Keratinocyte (primary cell): ENCODE measurements at regions not wholly inside any gene's neighbourhood (a gene's known extent, or its start where the extent isn't known, plus 50 kb on each side); places are given as distances from the start of the nearest gene placed in this dataset.

Experiments used
- DNase-seq: peaks from one replicate; pipeline ENCODE4 v3.0.0-alpha.2; 2011; ENCODE audit warnings: low read depth, missing footprints, low spot score
- FAIRE-seq: peaks from 2 replicates; lab custom pipeline; 2011; peaks lifted over from hg19 to GRCh38; lab: Jason Lieb, UNC
- H2AFZ ChIP-seq: 2 replicates; pipeline ENCODE4 v1.6.0; 2012; ENCODE audit warnings: low read length, control low read depth, inconsistent platforms; ENCODE audit not compliant: control insufficient read depth
- H3K27ac ChIP-seq: 2 replicates; pipeline ENCODE4 v1.5.1; 2011; ENCODE audit warnings: low read length; ENCODE audit not compliant: control insufficient read depth, insufficient read depth
- H3K27me3 ChIP-seq: 3 replicates; pipeline ENCODE4 v1.6.0; 2011; ENCODE audit warnings: low read length; ENCODE audit not compliant: control insufficient read depth, insufficient read depth; ENCODE audit errors: extremely low read depth
- H3K36me3 ChIP-seq, 2 experiments: 2 replicates in 1 of 2; 3 replicates in 1 of 2; pipeline ENCODE4 v1.5.1; 2011; ENCODE audit warnings: low read length in 2 of 2, mild to moderate bottlenecking in 1 of 2; ENCODE audit not compliant: control insufficient read depth in 2 of 2, insufficient read depth in 2 of 2; ENCODE audit errors: extremely low read depth in 1 of 2
- H3K4me1 ChIP-seq: 3 replicates; pipeline ENCODE4 v1.5.1; 2011; ENCODE audit warnings: low read length; ENCODE audit not compliant: control insufficient read depth, insufficient read depth; ENCODE audit errors: extremely low read depth
- H3K4me2 ChIP-seq: 3 replicates; pipeline ENCODE4 v1.6.0; 2011; ENCODE audit warnings: low read depth, low read length; ENCODE audit not compliant: control insufficient read depth, insufficient read depth; ENCODE audit errors: extremely low read depth
- H3K4me3 ChIP-seq, 3 experiments: fragments of 200-600 bp in 1 of 3; sonication (generic) in 1 of 3; 2 replicates in 2 of 3; 3 replicates in 1 of 3; pipeline ENCODE4 v1.5.1; 2011 to 2016; ENCODE audit warnings: low read length in 3 of 3, mild to moderate bottlenecking in 3 of 3, control low read depth in 2 of 3, inconsistent platforms in 1 of 3, low read depth in 1 of 3, mixed read lengths in 1 of 3, mixed run types in 1 of 3, moderate library complexity in 1 of 3; ENCODE audit not compliant: control insufficient read depth in 2 of 3, insufficient read depth in 2 of 3; ENCODE audit errors: extremely low read depth in 1 of 3
- H3K79me2 ChIP-seq: 2 replicates; pipeline ENCODE4 v1.6.0; 2012; ENCODE audit warnings: low read length; ENCODE audit not compliant: control insufficient read depth, insufficient read depth
- H3K9ac ChIP-seq: 3 replicates; pipeline ENCODE4 v1.6.0; 2011; ENCODE audit warnings: low read length; ENCODE audit not compliant: control insufficient read depth, insufficient read depth; ENCODE audit errors: extremely low read depth
- H3K9me1 ChIP-seq: 3 replicates; pipeline ENCODE4 v1.6.0; 2011; ENCODE audit warnings: low read length; ENCODE audit not compliant: control insufficient read depth, insufficient read depth; ENCODE audit errors: extremely low read depth
- H3K9me3 ChIP-seq: 2 replicates; pipeline ENCODE4 v1.5.1; 2012; ENCODE audit warnings: low read depth, low read length; ENCODE audit not compliant: control insufficient read depth
- H4K20me1 ChIP-seq: 3 replicates; pipeline ENCODE4 v1.6.0; 2011; ENCODE audit warnings: low read length; ENCODE audit not compliant: control insufficient read depth, insufficient read depth; ENCODE audit errors: extremely low read depth
- CTCF ChIP-seq, 3 experiments: IDR thresholded peaks in 1 of 3; conservative IDR thresholded peaks in 1 of 3; optimal IDR thresholded peaks in 1 of 3; 2 replicates in 2 of 3; 3 replicates in 1 of 3; pipeline versions ENCODE3 to v1.5.1; 2011; ENCODE audit warnings: low read length in 3 of 3, mild to moderate bottlenecking in 3 of 3, moderate library complexity in 2 of 3, control low read depth in 1 of 3, inconsistent platforms in 1 of 3; ENCODE audit not compliant: insufficient read depth in 2 of 3; ENCODE audit errors: extremely low read depth in 1 of 3
- EZH2 ChIP-seq: IDR thresholded peaks from one replicate; pipeline ENCODE4 v1.6.1; 2012; ENCODE audit warnings: inconsistent platforms, mild to moderate bottlenecking, low read length, moderate library complexity
- dilution Hi-C: fragments of 300-500 bp; cut with MboI; formaldehyde crosslinking; loops from one replicate; pipeline ENCODE4 v1.7.0; 2020; ENCODE audit warnings: low sequenced_read_pairs; ENCODE audit not compliant: extremely low pct_ligation_motif_present

GRCh38 chr6:141906569-141907080 lies 226.1 kb upstream of the GJE1 start:
- no peak for DNase-seq
- H3K4me2 ChIP-seq: no peak overlapping the region
- dilution Hi-C loops: no loop called here
- H3K36me3 ChIP-seq: no peaks in the 10 kb centered on the region
- no peak overlapping the region for H3K4me3 ChIP-seq
- FAIRE-seq: no peak
- H3K9me3 ChIP-seq: no peaks in the 10 kb centered on the region
- no peaks in the 10 kb centered on the region for H3K79me2 ChIP-seq
- H3K4me1 ChIP-seq: no peaks in the 10 kb centered on the region
- H3K9ac ChIP-seq: no peak overlapping the region
- no peaks in the 10 kb centered on the region for H4K20me1 ChIP-seq
- H3K27me3 ChIP-seq: no peaks in the 10 kb centered on the region
- H3K27ac ChIP-seq: no peak overlapping the region
- no peak overlapping the region for H2AFZ ChIP-seq
- TF ChIP-seq CTCF (optimal IDR thresholded peaks at IDR 0.05 in 1 of 3, IDR thresholded peaks at IDR 0.05 in 1 of 3, conservative IDR thresholded peaks at IDR 0.05 in 1 of 3; ENCODE audit: extremely low read depth in 1 of 3, insufficient read depth in 2 of 3, low read length in 3 of 3) (no peak), EZH2 (no peak)
- H3K9me1 ChIP-seq: no peaks in the 10 kb centered on the region

- dilution Hi-C loops: no loop called here
- DNase-seq: no peak
- no peaks in the 10 kb centered on the region for H3K9me3 ChIP-seq
Measured at GRCh38 chr6:141890661-141891060, 242.1 kb upstream of the GJE1 start.

More at GRCh38 chr6:141890661-141891060, 242.1 kb upstream of the GJE1 start:
- H2AFZ ChIP-seq: no peak overlapping the region
- no peak for TF ChIP-seq EZH2
- TF ChIP-seq CTCF (optimal IDR thresholded peaks at IDR 0.05 in 1 of 3, IDR thresholded peaks at IDR 0.05 in 1 of 3, conservative IDR thresholded peaks at IDR 0.05 in 1 of 3; ENCODE audit: extremely low read depth in 1 of 3, insufficient read depth in 2 of 3, low read length in 3 of 3): no peak
- no peak overlapping the region for H3K4me2 ChIP-seq
- no peak overlapping the region for H3K27ac ChIP-seq
- no peaks in the 10 kb centered on the region for H4K20me1 ChIP-seq
- no peaks in the 10 kb centered on the region for H3K9me1 ChIP-seq
- no peaks in the 10 kb centered on the region for H3K4me1 ChIP-seq
- no peak overlapping the region for H3K4me3 ChIP-seq
- no peaks in the 10 kb centered on the region for H3K27me3 ChIP-seq
- no peak overlapping the region for H3K9ac ChIP-seq
- H3K36me3 ChIP-seq: no peaks in the 10 kb centered on the region
- FAIRE-seq: no peak
- H3K79me2 ChIP-seq: no peaks in the 10 kb centered on the region
